CD8-positive, alpha-beta memory T cell (primary cell): ENCODE measurements at regions not wholly inside any gene's neighbourhood (a gene's known extent, or its start where the extent isn't known, plus 50 kb on each side); places are given as distances from the start of the nearest gene placed in this dataset.
"Not testable (repeated sequence)": the region's sequence is repeated elsewhere in the genome, so short reads cannot be mapped to it uniquely, and the experiment has no call there.

Experiments
- CTCF ChIA-PET: fragments of 350-600 bp; sonication (Branson Sonifier 250); formaldehyde crosslinking; loops from one replicate; lab custom pipeline; 2021; ENCODE audit warnings: antibody characterized with exemption; lab: Charles Lee
- POLR2A ChIA-PET: fragments of 350-600 bp; sonication (Branson Sonifier 250); formaldehyde crosslinking; loops from one replicate; lab custom pipeline; 2021; ENCODE audit warnings: antibody characterized with exemption; lab: Charles Lee
- DNase-seq, 5 donors: peaks; one replicate each; pipeline versions ENCODE4 v3.0.0 to v3.0.0-alpha.2; 2020 to 2022; ENCODE audit warnings: mixed read lengths in 1 of 5
- H3K27ac ChIP-seq: one replicate; pipeline ENCODE4 v1.7.0; 2013; ENCODE audit warnings: low read depth, mild to moderate bottlenecking, low read length, moderate library complexity
- H3K27me3 ChIP-seq: 2 replicates; pipeline ENCODE4 v1.7.0; 2013; ENCODE audit warnings: low read length, mild to moderate bottlenecking; ENCODE audit not compliant: insufficient read depth, poor library complexity, severe bottlenecking
- H3K36me3 ChIP-seq: 2 replicates; pipeline ENCODE4 v1.7.0; 2013; ENCODE audit warnings: mild to moderate bottlenecking, low read length, moderate library complexity; ENCODE audit not compliant: insufficient read depth
- H3K4me1 ChIP-seq: 2 replicates; pipeline ENCODE4 v1.7.0; 2013; ENCODE audit warnings: mild to moderate bottlenecking, low read length, moderate library complexity; ENCODE audit not compliant: insufficient read depth
- H3K4me3 ChIP-seq: 2 replicates; pipeline ENCODE4 v1.7.0; 2013; ENCODE audit warnings: mild to moderate bottlenecking, low read length
- H3K9me3 ChIP-seq: 2 replicates; pipeline ENCODE4 v1.7.0; 2013; ENCODE audit warnings: mild to moderate bottlenecking, low read length
- H3K27ac Mint-ChIP-seq, 8 donors: one replicate each; pipeline ENCODE4 v1.8.0; 2020 to 2021; ENCODE audit warnings: mixed read lengths in 8 of 8, mild to moderate bottlenecking in 6 of 8, inconsistent platforms in 3 of 8, moderate library complexity in 3 of 8
- H3K27me3 Mint-ChIP-seq, 2 donors: one replicate each; pipeline ENCODE4 v1.8.0; 2020 to 2021; ENCODE audit warnings: mixed read lengths in 2 of 2, mild to moderate bottlenecking in 1 of 2, moderate library complexity in 1 of 2
- H3K36me3 Mint-ChIP-seq, 3 donors: one replicate each; pipeline ENCODE4 v1.8.0; 2020 to 2021; ENCODE audit warnings: mixed read lengths in 3 of 3, inconsistent platforms in 1 of 3, mild to moderate bottlenecking in 1 of 3
- H3K4me1 Mint-ChIP-seq, 3 donors: one replicate each; pipeline ENCODE4 v1.8.0; 2020 to 2021; ENCODE audit warnings: mixed read lengths in 3 of 3, inconsistent platforms in 1 of 3, mild to moderate bottlenecking in 1 of 3
- H3K4me3 Mint-ChIP-seq, 7 donors: one replicate each; pipeline ENCODE4 v1.8.0; 2020 to 2021; ENCODE audit warnings: mixed read lengths in 7 of 7, mild to moderate bottlenecking in 6 of 7, moderate library complexity in 4 of 7, inconsistent platforms in 2 of 7
- H3K9me3 Mint-ChIP-seq, 5 donors: one replicate each; pipeline ENCODE4 v1.8.0; 2020 to 2022; ENCODE audit warnings: mixed read lengths in 5 of 5, mild to moderate bottlenecking in 3 of 5, moderate library complexity in 2 of 5, inconsistent platforms in 1 of 5

DNA sequence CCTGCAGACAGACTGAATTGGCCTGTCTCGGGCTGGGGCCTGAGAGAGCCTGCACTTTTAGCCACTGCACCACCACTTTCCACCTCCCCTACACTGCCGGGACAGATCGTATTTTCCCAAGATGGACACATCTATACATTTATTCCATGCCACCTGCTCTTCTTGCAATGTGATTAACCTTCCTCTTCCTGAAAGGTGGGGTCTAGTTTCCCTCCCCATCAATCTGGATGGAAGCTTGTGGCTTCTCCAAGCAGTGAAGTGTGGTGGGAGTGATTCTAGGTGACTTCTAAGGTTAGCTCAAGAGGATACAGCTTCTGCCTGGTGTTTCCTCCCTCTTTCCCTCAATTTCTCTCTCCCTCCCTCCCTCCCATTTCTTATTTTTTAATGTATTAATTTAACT is 143.7 kb downstream of the GPCPD1 start:
- Histone ChIP-seq H3K27me3 (no peaks in the 10 kb centered on the region), H3K4me3 (no peak overlapping the region), H3K27ac (no peak overlapping the region), H3K9me3 (no peaks in the 10 kb centered on the region), H3K4me1 (no peaks in the 10 kb centered on the region), H3K36me3 (no peaks in the 10 kb centered on the region)
- Mint-ChIP-seq H3K27me3 (peaks cover 14 to 53% of the 10 kb centered on the region in 2 donors), H3K36me3 (no peaks in the 10 kb centered on the region), H3K27ac (no peak overlapping the region), H3K9me3 (no peaks in the 10 kb centered on the region), H3K4me1 (no peaks in the 10 kb centered on the region), H3K4me3 (no peak overlapping the region)
- no peak for DNase-seq
- POLR2A ChIA-PET = no interaction called here
- CTCF ChIA-PET = no interaction called here

DNA sequence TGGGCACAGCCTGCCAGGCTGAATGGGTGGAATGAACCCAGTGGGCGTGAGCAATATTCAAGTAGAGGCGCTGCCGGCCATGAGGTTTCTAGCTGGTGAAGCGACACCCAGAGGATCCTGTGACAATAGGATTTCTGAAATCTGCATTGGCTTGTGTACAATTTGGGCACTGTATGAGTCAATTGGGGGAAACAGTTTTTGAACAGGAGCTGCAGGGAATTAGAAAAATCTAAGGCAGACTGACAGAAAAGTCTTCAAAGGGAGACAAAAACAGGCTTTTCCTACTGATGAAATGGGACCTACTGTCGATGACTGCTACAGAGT is 145.2 kb downstream of the GPCPD1 start:
- Mint-ChIP-seq H3K4me1 (no peaks in the 10 kb centered on the region), H3K27ac (no peak overlapping the region), H3K9me3 (peaks cover 0 to 8% (median 3%) of the 10 kb centered on the region in 5 donors), H3K4me3 (no peak overlapping the region), H3K27me3 (peaks cover 15 to 60% of the 10 kb centered on the region in 2 donors), H3K36me3 (no peaks in the 10 kb centered on the region)
- ChIA-PET POLR2A (no interaction called here), CTCF (no interaction called here)
- no peak overlapping the region for H3K27ac ChIP-seq
- H3K27me3 ChIP-seq = no peaks in the 10 kb centered on the region
- H3K4me1 ChIP-seq = no peaks in the 10 kb centered on the region
- no peaks in the 10 kb centered on the region for H3K36me3 ChIP-seq
- DNase-seq = no peak
- no peaks in the 10 kb centered on the region for H3K9me3 ChIP-seq
- H3K4me3 ChIP-seq = no peak overlapping the region

DNA sequence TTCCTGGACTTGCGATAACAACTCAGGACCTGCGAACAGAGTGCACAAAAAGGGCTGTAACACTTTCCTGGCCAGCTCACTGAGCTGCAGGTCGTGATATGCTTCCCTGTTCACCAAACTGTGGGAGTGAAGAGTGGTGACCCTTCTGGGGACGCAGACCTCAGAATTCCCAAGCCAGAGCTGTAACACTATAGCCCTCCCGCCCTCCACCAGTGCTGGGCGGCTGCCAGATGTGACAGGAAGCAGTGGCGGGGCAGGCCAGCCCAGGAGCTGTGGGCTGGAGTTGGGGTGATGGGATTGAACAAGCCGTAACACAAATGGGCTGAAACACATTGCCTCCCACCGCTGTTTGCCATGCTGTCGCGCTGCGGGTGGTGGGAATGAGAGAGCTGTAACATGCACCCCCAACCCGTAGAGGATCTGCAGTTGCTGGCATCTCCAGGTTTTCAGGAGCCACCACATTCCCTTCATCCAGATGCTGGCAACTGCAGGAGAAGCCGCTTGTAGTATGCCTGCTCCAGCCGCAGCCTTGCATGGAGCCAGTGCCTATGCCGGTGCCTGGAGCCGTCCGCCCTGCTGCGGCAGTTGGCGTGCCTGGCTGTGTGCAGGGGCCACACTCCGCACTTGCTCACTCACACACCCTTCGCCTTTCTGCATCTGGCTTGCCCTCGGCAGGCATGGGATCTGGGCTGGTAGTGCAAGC is 145.8 kb downstream of the GPCPD1 start:
- ChIA-PET POLR2A (no interaction called here), CTCF (no interaction called here)
- no peak for DNase-seq
- Mint-ChIP-seq H3K9me3 (peaks cover 0 to 12% (median 8%) of the 10 kb centered on the region in 5 donors), H3K27me3 (peaks cover 15 to 65% of the 10 kb centered on the region in 2 donors), H3K27ac (peak overlapping the region in 1 of 8 donors; percentile 48), H3K36me3 (no peaks in the 10 kb centered on the region), H3K4me1 (no peaks in the 10 kb centered on the region), H3K4me3 (no peak overlapping the region)
- Histone ChIP-seq H3K4me1 (no peaks in the 10 kb centered on the region), H3K9me3 (no peaks in the 10 kb centered on the region), H3K4me3 (no peak overlapping the region), H3K27me3 (no peaks in the 10 kb centered on the region), H3K36me3 (no peaks in the 10 kb centered on the region), H3K27ac (no peak overlapping the region)

DNA sequence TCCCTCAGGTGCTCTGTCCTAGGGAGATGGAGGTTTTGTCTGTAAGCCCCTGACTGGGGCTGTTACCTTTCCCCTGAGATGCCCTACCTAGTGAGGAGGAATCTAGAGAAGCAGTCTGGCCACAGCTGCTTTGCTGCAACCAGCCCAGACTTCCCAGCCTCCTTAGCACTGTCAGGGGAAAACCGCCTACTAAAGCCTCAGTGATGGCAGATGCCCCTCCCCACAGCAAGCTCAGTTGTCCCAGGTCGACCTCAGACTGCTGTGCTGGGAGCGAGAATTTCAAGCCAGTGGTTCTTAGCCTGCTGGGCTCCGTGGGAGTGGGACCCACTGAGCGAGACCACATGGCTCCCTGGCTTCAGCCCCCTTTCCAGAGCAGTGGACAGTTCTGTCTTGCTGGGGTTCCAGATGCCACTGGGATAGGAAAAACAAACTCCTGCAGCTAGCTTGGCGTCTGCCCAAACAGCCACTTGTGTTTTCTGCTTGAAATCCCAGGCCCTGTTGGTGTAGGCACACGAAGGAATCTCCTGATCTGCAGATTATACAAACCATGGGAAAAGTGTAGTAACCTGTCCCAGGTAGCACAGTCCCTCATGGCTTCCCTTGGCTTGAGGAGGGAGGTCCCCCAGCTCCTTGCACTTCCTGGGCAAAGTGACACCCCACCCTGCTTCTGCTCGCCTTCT is 146.4 kb upstream of the PROKR2 start:
- no peaks in the 10 kb centered on the region for H3K4me1 ChIP-seq
- Mint-ChIP-seq H3K36me3 (no peaks in the 10 kb centered on the region), H3K4me3 (no peak overlapping the region), H3K27ac (peak overlapping the region in 1 of 8 donors; percentile 82), H3K9me3 (peaks cover 0 to 15% (median 12%) of the 10 kb centered on the region in 5 donors), H3K4me1 (no peaks in the 10 kb centered on the region), H3K27me3 (peaks cover 14 to 54% of the 10 kb centered on the region in 2 donors)
- H3K36me3 ChIP-seq = no peaks in the 10 kb centered on the region
- H3K27ac ChIP-seq = no peak overlapping the region
- no peaks in the 10 kb centered on the region for H3K9me3 ChIP-seq
- H3K4me3 ChIP-seq = no peak overlapping the region
- ChIA-PET CTCF (no interaction called here), POLR2A (no interaction called here)
- no peaks in the 10 kb centered on the region for H3K27me3 ChIP-seq
- DNase-seq = no peak

DNA sequence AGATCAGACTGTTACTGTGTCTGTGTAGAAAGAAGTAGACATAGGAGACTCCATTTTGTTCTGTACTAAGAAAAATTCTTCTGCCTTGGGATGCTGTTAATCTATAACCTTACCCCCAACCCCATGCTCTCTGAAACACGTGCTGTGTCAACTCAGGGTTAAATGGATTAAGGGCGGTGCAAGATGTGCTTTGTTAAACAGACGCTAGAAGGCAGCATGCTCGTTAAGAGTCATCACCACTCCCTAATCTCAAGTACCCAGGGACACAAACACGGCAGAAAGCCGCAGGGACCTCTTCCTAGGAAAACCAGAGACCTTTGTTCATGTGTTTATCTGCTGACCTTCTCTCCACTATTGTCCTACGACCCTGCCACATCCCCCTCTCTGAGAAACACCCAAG is 137.0 kb upstream of the PROKR2 start:
- H3K27me3 ChIP-seq, CTCF ChIA-PET, POLR2A ChIA-PET, H3K36me3 ChIP-seq, H3K9me3 ChIP-seq, H3K4me3 Mint-ChIP-seq, DNase-seq, H3K4me1 ChIP-seq, H3K4me3 ChIP-seq, H3K4me1 Mint-ChIP-seq, H3K9me3 Mint-ChIP-seq, H3K27ac Mint-ChIP-seq, H3K36me3 Mint-ChIP-seq, H3K27ac ChIP-seq: not testable (repeated sequence)
- peaks cover 9 to 12% of the 10 kb centered on the region in 2 donors for H3K27me3 Mint-ChIP-seq

DNA sequence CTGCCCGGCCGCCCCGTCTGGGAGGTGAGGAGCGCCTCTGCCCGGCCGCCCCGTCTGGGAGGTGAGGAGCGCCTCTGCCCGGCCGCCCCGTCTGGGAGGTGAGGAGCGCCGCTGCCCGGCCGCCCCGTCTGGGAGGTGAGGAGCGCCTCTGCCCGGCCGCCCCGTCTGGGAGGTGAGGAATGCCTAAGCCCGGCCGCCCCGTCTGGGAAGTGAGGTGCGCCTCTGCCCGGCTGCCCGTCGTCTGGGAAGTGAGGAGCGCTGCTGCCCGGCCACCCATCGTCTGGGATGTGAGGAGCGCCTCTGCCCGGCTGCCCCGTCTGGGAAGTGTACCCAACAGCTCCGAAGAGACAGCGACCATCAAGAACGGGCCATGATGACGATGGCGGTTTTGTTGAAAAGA is 136.6 kb upstream of the PROKR2 start:
- H3K9me3 ChIP-seq, H3K27ac ChIP-seq, H3K4me1 ChIP-seq, DNase-seq, H3K4me3 Mint-ChIP-seq, H3K4me3 ChIP-seq, H3K27me3 ChIP-seq, H3K36me3 ChIP-seq, H3K9me3 Mint-ChIP-seq, H3K36me3 Mint-ChIP-seq, H3K27ac Mint-ChIP-seq, POLR2A ChIA-PET, CTCF ChIA-PET, H3K4me1 Mint-ChIP-seq: not testable (repeated sequence)
- H3K27me3 Mint-ChIP-seq = peaks cover 13 to 15% of the 10 kb centered on the region in 2 donors

DNA sequence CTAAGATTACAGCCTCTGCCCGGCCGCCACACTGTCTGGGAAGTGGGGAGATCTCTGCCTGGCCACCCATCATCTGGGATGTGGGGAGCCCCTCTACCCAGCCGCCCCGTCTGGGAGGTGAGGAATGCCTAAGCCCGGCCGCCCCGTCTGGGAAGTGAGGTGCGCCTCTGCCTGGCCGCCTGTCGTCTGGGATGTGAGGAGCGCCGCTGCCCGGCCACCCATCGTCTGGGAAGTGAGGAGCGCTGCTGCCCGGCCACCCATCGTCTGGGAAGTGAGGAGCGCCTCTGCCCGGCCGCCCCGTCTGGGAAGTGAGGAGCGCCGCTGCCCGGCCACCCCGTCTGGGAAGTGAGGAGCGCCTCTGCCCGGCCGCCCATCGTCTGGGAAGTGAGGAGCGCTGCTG is 135.9 kb upstream of the PROKR2 start:
- H3K4me1 ChIP-seq, H3K9me3 ChIP-seq, H3K4me1 Mint-ChIP-seq, H3K27me3 ChIP-seq, H3K27ac ChIP-seq, H3K4me3 ChIP-seq, H3K9me3 Mint-ChIP-seq, POLR2A ChIA-PET, H3K36me3 ChIP-seq, DNase-seq, CTCF ChIA-PET, H3K36me3 Mint-ChIP-seq, H3K4me3 Mint-ChIP-seq, H3K27ac Mint-ChIP-seq: not testable (repeated sequence)
- peaks cover 14 to 20% of the 10 kb centered on the region in 2 donors for H3K27me3 Mint-ChIP-seq

DNA sequence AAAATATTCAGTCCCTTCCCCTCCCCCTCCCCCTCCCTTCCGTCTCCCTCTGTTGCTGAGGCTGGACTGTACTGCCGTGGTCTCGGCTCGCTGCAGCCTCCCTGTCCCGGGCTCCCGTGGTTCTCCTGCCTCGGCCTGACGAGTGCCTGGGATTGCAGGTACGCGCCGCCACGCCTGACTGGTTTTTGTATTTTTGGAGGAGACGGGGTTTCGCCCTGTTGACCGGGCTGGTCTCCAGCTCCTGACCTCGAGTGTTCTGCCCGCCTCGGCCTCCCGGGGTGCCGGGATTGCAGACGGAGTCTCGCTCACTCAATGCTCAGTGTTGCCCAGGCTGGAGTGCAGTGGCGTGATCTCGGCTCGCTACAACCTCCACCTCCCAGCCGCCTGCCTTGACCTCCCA is 135.5 kb upstream of the PROKR2 start:
- CTCF ChIA-PET, H3K36me3 ChIP-seq, H3K27me3 ChIP-seq, H3K4me1 ChIP-seq, H3K36me3 Mint-ChIP-seq, H3K9me3 ChIP-seq, H3K4me3 ChIP-seq, H3K27ac ChIP-seq, H3K4me3 Mint-ChIP-seq, H3K27ac Mint-ChIP-seq, POLR2A ChIA-PET, DNase-seq, H3K9me3 Mint-ChIP-seq, H3K4me1 Mint-ChIP-seq: not testable (repeated sequence)
- H3K27me3 Mint-ChIP-seq = peaks cover 14 to 23% of the 10 kb centered on the region in 2 donors
